ENCODE measurements at regions not wholly inside any gene's neighbourhood (a gene's known extent, or its start where the extent isn't known, plus 50 kb on each side); places are given as distances from the start of the nearest gene placed in this dataset.

DNA sequence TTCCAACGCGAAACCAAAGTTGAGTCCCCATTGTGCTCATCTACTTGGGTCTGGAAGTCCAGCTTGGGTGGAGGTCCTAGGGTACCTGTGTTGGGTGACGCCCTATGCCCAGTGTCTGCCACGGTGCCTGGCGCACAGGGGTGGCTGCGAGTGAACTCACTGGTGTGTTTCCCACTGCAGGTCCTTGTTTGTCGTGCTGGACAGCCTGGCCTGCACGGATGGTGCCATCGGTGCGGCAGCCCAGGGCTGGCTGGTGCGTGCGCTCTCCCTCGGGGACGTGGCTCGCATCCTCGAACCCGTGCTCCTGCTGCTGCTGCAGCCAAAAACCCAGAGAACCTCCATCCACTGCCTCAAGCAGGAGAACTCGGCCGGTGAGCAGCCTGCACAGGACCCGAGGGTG is 80.4 kb upstream of the MORC3 start:
- Histone ChIP-seq H3K9me3 (replicated peaks; ENCODE audit: control insufficient read depth, insufficient read depth, low read depth, low read length) (no peaks in the 10 kb centered on the region), H3K4me2 (ENCODE audit: insufficient read depth, low read length) (no peak overlapping the region), H3K36me3 (ENCODE audit: control insufficient read depth, insufficient read depth, low read length) (no peaks in the 10 kb centered on the region), H3K4me1 (replicated peaks in 1 of 2; ENCODE audit: control insufficient read depth in 2 of 2, insufficient read depth in 2 of 2, low read length in 2 of 2) (peaks cover 0 to 4% of the 10 kb centered on the region in 2 experiments; a peak in 1 of 5 replicates), H2AFZ (ENCODE audit: low read depth, low read length) (no peak overlapping the region), H3K9me1 (ENCODE audit: control insufficient read depth, insufficient read depth, low read length) (no peaks in the 10 kb centered on the region), H3K27ac (ENCODE audit: extremely low read depth, low read depth, low read length) (no peak overlapping the region), H4K20me1 (replicated peaks; ENCODE audit: control insufficient read depth, insufficient read depth, low read length) (no peaks in the 10 kb centered on the region), H3K4me3 (no peak overlapping the region), H3K27me3 (ENCODE audit: control insufficient read depth in 2 of 2, insufficient read depth in 2 of 2, low read length in 2 of 2) (peaks cover 24 to 52% of the 10 kb centered on the region in 2 experiments), H3K9ac (ENCODE audit: insufficient read depth in 1 of 2, low read depth in 2 of 2, low read length in 2 of 2) (peak overlapping the region in 1 of 2 experiments; percentile 23; a peak in 1 of 4 replicates), H3K79me2 (ENCODE audit: control insufficient read depth, insufficient read depth, low read length) (no peaks in the 10 kb centered on the region)
- intact Hi-C loops (cut with micrococcal nuclease), result no loop called here
- no TSS peak for BruUV-seq (replicated peaks)
- CTCF ChIA-PET (ENCODE audit: low intra/inter-chr PET ratio), result no interaction called here
- no peak for ATAC-seq
- no peak for DNase-seq (ENCODE audit: extremely low read depth in 1 of 4, low spot score in 3 of 4)
- POLR2A ChIA-PET, result interaction anchor here (0.6 to 1.5 kb wide), 3 partner anchors 21 to 190 kb away, joined by 3 to 4 read pairs (median 4); no protein-coding TSS in a partner anchor
- FAIRE-seq, result no peak
- in situ Hi-C loops (cut with MboI), result no loop called here
- 36% methylated on average over 20 of the region's 20 CpGs for WGBS (ENCODE audit: insufficient coverage, low coverage, missing lambda C conversion rate)
- TF ChIP-seq ZNF3 (CRISPR knock-in tag; IDR thresholded peaks at IDR 0.05) (no peak), ZNF263 (CRISPR knock-in tag; IDR thresholded peaks at IDR 0.05; ENCODE audit: borderline replicate concordance) (no peak), TCF7 (IDR thresholded peaks at IDR 0.05; ENCODE audit: borderline replicate concordance) (no peak), ZNF507 (tag; conservative IDR thresholded peaks at IDR 0.05) (no peak), HDAC1 (IDR thresholded peaks at IDR 0.05) (no peak), RBM34 (IDR thresholded peaks at IDR 0.05; ENCODE audit: borderline replicate concordance, insufficient read depth, low read length) (no peak), PHF21A (IDR thresholded peaks at IDR 0.05; ENCODE audit: borderline replicate concordance, low read depth) (no peak), ZNF324 (CRISPR knock-in tag; IDR thresholded peaks at IDR 0.05) (no peak), XRCC4 (IDR thresholded peaks at IDR 0.05; ENCODE audit: extremely low read depth, insufficient read depth, insufficient read length) (no peak), GTF2A2 (tag; IDR thresholded peaks at IDR 0.05) (no peak), KLF1 (tag; IDR thresholded peaks at IDR 0.05) (no peak), RBM22 (IDR thresholded peaks at IDR 0.05; ENCODE audit: low read depth, low read length, poor library complexity, severe bottlenecking) (no peak)
- TF ChIP-seq, protein P1, sequence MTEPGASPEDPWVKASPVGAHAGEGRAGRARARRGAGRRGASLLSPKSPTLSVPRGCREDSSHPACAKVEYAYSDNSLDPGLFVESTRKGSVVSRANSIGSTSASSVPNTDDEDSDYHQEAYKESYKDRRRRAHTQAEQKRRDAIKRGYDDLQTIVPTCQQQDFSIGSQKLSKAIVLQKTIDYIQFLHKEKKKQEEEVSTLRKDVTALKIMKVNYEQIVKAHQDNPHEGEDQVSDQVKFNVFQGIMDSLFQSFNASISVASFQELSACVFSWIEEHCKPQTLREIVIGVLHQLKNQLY (CRISPR knock-in tag; conservative IDR thresholded peaks at IDR 0.05), result no peak
- TF ChIP-seq, protein P2, sequence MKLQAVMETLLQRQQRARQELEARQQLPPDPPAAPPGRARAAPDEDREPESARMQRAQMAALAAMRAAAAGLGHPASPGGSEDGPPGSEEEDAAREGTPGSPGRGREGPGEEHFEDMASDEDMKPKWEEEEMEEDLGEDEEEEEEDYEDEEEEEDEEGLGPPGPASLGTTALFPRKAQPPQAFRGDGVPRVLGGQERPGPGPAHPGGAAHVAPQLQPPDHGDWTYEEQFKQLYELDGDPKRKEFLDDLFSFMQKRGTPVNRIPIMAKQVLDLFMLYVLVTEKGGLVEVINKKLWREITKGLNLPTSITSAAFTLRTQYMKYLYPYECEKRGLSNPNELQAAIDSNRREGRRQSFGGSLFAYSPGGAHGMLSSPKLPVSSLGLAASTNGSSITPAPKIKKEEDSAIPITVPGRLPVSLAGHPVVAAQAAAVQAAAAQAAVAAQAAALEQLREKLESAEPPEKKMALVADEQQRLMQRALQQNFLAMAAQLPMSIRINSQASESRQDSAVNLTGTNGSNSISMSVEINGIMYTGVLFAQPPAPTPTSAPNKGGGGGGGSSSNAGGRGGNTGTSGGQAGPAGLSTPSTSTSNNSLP (IDR thresholded peaks at IDR 0.05; ENCODE audit: borderline replicate concordance, low read depth, low read length), result no peak
- TF ChIP-seq, protein P3, sequence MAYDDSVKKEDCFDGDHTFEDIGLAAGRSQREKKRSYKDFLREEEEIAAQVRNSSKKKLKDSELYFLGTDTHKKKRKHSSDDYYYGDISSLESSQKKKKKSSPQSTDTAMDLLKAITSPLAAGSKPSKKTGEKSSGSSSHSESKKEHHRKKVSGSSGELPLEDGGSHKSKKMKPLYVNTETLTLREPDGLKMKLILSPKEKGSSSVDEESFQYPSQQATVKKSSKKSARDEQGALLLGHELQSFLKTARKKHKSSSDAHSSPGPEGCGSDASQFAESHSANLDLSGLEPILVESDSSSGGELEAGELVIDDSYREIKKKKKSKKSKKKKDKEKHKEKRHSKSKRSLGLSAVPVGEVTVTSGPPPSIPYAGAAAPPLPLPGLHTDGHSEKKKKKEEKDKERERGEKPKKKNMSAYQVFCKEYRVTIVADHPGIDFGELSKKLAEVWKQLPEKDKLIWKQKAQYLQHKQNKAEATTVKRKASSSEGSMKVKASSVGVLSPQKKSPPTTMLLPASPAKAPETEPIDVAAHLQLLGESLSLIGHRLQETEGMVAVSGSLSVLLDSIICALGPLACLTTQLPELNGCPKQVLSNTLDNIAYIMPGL (CRISPR knock-in tag; IDR thresholded peaks at IDR 0.05), result no peak
- TF ChIP-seq, protein P4, sequence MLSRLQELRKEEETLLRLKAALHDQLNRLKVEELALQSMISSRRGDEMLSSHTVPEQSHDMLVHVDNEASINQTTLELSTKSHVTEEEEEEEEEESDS (CRISPR knock-in tag; IDR thresholded peaks at IDR 0.05), result no peak

Measured in K562 (cell line).